NAMALWA (cell line): ENCODE measurements at regions not wholly inside any gene's neighbourhood (a gene's known extent, or its start where the extent isn't known, plus 50 kb on each side); places are given as distances from the start of the nearest gene placed in this dataset.

Experiments
- DNase-seq: peaks from one replicate; pipeline ENCODE4 v3.0.0-alpha.2; 2015; ENCODE audit warnings: low spot score

DNA sequence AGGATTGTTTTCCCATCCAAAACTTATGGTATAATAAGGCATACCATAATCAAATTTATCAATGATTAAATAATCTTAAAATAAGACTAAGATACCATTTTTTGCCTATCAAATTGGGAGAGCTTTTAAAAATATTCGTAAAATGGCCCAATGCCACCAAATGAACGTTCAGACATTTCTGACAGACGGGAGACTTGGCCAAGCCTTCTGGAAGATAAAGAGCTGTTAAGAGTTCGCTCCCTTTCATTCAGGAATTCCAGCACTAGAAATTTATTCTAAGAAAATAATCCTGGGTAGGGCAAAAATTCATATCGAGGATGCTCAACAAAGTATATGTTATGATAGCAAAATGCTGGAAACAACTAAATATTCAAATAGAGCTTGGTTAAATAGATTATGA, 85.6 kb upstream of the NEO1 start:
- DNase-seq: no peak

- DNase-seq: no peak
Observed at GRCh38 chr15:72965671-72966070, 86.6 kb upstream of the NEO1 start.

DNA sequence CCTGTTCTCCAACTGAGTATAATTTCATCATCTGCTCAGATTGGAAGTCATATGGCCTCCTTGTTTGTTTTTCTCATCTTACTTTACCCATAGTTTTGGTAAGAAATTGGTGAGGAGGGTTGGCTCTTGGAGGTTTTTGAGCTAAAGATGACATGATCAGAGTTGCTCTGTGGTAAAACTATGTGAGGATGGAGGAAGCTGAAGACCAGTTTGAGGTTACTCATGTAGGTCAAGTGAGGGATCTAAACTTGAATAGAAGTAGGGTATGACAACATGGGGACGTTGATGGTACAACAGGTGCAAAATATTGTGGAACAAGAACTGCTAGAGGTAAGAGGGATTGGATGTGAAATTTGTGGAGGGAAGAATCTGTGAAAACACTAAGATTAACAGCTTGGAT, 87.7 kb upstream of the NEO1 start:
- DNase-seq: no peak

DNA sequence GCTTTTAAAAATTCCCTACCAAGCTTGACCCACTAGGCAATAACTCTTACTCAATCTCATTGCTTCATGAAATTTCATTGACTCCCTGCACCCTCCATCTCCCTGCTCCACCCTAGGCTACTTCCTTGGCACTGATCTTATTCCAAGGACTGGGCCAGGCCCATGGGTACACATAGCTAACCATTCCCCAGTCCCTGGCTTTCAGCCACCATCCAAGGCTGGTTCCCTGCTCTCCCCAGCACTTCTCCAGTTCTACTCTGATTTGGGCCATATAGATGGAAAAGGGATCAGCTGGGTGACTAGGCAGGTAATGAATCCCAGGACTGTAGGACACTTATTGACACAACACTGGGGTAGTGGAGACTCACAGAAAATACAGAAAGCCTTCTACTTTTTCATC, 88.1 kb upstream of the NEO1 start:
- DNase-seq: no peak

GRCh38 chr15:72962054-72962702, 90.1 kb upstream of the NEO1 start:
- DNase-seq: no peak

GRCh38 chr15:72961346-72961745, 90.9 kb upstream of the NEO1 start:
- no peak for DNase-seq

DNA sequence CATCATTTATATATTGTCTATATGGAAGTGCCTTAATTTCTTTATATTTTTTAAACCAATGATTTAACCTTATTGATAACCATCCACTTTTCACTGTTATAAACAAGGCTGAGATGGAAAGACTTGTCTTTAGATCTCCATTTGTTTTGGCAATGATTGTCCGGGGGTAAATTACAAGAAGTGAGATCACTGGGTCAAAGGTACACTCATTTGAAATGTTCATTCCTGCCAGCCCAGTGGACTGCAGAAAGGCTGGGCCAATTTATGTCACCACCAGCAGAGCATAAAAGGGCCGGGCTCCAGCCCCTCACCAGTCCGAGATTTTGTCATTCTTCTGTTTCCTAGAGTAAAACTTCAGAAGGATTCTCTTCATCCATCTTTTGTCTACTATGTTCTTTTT, 93.6 kb upstream of the NEO1 start:
- no peak for DNase-seq

DNA sequence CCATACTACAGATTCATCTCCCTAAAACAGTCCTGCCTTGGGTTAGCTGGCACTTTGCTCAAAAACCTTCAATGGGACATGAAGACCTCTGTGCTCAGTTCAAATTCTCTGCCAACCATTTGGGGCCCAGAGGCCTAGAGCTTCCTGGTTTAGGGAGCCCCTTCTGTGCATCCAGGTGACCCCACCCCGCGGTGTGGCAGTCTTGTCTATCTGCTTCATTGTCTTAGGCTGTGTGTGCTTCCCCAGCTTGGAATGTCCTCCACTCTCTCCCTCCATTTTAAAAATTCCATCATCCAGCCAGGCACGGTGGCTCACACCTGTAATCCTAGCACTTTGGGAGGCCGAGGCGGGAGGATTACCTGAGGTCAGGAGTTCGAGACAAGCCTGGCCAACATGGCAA, 99.0 kb upstream of the NEO1 start:
- no peak for DNase-seq

DNA sequence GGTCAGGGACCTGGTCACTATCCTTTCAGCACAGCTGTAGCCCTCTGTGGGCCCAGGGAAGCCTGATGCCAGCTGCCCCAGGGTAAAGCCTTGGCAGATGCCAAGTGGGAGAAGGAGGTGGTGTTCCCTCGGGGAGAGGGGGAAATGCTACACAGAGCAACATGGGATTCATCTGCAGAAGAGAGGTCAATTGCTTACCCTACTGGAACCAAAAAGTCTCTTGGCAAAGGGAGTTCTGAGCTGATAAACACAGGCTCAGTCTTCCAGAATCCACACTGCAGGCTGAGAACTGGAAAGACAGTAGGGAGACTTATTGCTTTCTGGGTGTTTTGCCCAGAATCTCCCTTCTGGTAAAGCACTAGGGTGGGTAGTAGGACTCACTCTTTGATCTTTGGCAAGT, 100.1 kb upstream of the NEO1 start:
- no peak for DNase-seq

DNA sequence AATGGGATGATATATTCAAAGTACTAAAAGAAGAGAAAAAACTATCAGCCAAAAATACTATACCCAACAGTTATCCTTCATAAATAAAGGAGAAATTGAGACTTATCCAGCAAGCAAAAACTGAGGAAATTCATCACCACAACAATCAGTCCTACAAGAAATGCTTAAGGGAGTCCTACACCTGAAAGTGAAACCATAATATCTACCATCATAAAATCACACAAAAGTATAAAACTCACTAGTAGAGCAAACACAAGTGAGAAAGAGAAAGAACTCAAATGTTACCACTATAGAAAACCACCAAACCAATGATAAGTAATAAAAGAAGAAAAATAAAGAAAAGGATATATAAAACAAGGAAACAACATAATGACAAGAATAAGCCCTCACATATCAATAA, 103.6 kb upstream of the NEO1 start:
- no peak for DNase-seq

- DNase-seq: no peak
Observed at GRCh38 chr15:72947709-72948108, 104.6 kb upstream of the NEO1 start.

DNA sequence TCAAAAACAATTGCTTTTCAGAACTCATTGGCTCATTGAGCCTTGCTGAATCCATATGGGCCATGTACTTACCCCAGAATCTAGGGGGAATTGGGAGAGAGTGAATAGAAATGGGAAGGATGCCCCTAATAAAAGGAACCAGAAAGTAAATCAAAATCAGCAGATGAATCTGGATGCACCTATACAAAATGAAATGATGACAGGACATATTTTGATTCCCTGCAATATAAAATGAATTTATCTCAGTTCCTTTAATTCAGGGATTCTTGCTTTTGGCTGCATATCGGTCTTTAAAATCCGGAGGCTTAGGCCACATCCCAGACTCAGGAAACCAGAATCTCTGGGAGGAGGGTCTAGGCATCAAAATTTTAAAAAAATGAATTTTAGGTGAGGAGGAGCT, 107.7 kb upstream of the NEO1 start:
- no peak for DNase-seq

DNA sequence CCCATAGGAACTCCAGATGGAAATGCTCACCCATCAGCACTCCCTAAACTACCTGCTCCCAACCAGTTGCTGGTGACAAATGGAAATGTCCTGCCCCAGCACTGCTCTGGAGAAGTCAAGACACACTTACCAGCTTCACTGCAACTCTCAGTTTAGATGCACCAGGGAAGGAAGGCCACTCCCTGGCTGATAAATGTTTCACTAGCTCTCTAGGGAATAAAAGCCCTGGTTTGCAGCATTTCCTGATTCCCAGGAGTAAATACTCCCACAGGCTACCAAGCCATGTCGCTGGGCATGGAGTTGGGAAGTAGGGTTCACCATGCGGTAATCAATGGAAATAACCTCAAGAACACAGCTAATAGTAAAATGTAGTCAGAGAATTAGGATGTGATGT, 112.0 kb upstream of the NEO1 start:
- DNase-seq: no peak

GRCh38 chr15:72939514-72940228, 112.6 kb upstream of the NEO1 start:
- DNase-seq: no peak

DNA sequence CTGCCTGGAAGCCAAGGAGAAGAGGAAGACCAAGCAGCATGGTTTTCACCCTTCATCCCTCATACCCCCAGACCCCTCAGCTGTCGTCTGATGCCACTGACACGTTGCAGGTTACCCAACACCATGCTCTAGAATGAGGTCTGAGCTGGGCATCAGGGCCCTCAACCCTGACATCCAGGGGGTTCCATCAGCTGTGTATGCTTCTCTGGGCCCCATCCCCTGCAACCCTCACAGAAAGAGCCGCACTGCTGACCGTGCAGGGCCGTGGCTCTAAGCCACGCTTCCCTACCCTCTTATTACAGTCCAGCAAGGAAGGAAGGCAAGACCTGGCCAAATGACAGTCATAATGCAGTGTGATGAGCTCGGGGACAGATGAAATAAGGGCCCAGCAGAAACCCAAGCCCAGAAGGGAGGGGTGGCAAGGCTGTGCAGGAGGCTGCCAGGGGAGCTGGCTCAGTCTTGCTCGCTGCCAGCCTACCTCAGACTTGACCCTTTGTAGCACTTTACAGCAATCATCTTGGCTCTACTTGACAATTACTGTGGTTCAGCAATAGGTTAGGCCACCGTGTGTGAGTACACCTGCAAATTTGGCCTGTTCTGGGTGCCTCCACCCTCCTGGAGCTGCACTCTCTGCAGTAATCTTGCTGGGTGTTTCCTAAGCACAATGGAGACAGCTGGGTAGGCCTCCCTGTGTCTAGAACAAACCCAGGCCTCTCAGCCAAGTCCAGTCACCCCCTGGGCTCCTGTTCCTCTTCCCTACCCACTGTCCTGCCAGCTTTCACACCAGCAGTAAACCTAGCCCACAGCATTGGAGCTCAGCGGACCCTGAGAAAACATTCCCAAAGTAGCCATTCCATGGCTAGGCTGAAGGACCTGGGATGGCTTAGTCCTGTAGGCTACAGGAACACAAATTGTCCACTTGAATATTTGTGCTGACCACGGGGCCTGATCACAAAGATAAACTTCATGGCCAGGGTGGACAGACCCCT, 115.3 kb upstream of the NEO1 start:
- DNase-seq: no peak

- no peak for DNase-seq
Observed at GRCh38 chr15:72936237-72936636, 116.0 kb upstream of the NEO1 start.

- no peak for DNase-seq
Observed at GRCh38 chr15:72935521-72935920, 116.7 kb upstream of the NEO1 start.

- DNase-seq: no peak
Observed at GRCh38 chr15:72934921-72935320, 117.3 kb upstream of the NEO1 start.

DNA sequence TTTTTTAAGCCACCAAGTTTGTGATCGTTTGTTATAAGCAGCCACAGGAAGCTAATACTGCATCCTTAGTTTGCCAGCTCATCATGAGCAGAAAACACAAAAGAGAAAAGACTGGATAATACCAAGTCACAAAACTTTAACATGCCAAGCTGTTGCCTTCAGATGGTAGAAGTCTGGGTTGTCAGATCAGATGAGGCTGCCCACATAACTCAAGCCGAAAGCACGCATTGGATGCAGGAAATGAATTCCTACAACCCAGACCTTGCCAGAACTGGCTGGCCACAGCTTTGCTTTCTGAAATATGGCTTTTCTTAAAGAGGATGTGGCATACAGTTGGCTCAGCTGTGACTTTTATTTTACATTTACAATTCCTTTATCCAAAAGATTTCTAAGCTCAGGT, 118.3 kb upstream of the NEO1 start:
- DNase-seq: no peak

DNA sequence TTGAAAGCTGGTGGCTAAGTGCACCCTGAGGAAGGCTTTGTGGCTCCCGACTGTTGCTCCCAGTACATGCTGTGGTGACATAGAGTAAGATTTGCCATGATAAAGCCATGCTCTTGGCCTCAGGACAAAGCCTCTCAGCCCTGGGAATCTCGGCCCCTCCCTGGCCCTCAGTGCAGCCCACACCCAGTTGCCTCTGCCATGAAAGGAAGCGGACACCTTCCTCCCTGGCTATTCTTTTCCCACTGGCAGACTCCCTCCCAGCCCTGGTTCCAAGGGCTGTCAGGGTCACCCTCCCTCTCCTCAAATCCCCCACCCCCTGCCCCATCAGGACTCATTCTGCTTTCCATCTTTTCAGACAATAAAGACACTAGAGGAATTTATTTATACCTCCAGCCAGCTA, 119.8 kb upstream of the NEO1 start:
- DNase-seq: no peak

GRCh38 chr15:72927451-72927850, 124.8 kb upstream of the NEO1 start:
- DNase-seq: no peak

- no peak for DNase-seq
Observed at GRCh38 chr15:72925661-72926060, 126.6 kb upstream of the NEO1 start.

DNA sequence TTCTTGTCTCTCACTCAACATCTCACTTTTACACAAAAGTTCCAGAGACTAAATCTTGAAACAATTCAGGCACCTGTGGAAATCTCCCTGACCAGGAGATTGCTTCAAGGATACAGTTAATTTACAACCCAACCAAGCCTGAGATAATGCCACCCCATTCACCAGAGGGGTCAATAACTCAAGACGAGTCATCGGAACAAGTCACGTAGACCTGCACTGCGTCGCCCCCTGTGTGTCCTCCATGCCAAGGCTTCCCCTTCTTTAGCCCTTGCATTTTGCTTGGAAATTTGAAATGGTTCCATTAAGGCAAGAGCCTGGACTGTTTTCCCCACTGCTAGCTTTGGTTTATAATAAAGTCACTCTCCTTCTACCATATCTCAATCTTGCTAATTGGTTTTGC, 129.0 kb upstream of the NEO1 start:
- no peak for DNase-seq
